K562 (cell line): ENCODE measurements at regions not wholly inside any gene's neighbourhood (a gene's known extent, or its start where the extent isn't known, plus 50 kb on each side); places are given as distances from the start of the nearest gene placed in this dataset.

Experiments used
- ATAC-seq: fragments of 200-7000 bp; cut with Tn5 transposase; 3 replicates; pipeline ENCODE4 v1.9.1; 2020; ENCODE audit warnings: moderate library complexity
- BruUV-seq: library from RNA; stranded (reverse); fragments of 400-500 nt; replicated peaks from 2 replicates; lab custom pipeline; 2021; lab: Mats Ljungman, UMichigan
- CTCF ChIA-PET: fragments of 300-600 bp; formaldehyde crosslinking; extraction: SDS; loops from one replicate; lab custom pipeline; 2021; ENCODE audit warnings: low intra/inter-chr PET ratio; lab: Yijun Ruan, JAX
- POLR2A ChIA-PET: fragments of 300-600, 350-650 bp; sonication (Branson Sonifier 250); formaldehyde crosslinking; extraction: SDS; loops from one replicate; lab custom pipeline; 2021; ENCODE audit warnings: antibody characterized with exemption, inconsistent platforms; lab: Yijun Ruan, JAX
- DNase-seq, 4 experiments: peaks; one replicate each; pipeline versions ENCODE4 v3.0.0 to v3.0.0-alpha.2; 2011 to 2018; ENCODE audit warnings: low spot score in 3 of 4, mixed read lengths in 3 of 4; ENCODE audit errors: extremely low read depth in 1 of 4
- FAIRE-seq: peaks from 2 replicates; lab custom pipeline; 2011; peaks lifted over from hg19 to GRCh38; lab: Jason Lieb, UNC
- H2AFZ ChIP-seq: 2 replicates; pipeline ENCODE4 v1.6.0; 2011; ENCODE audit warnings: low read depth, low read length, control low read depth, inconsistent platforms
- H3K27ac ChIP-seq: fragments of 200-600 bp; 3 replicates; pipeline ENCODE4 v1.8.0; 2011; ENCODE audit warnings: low read depth, mild to moderate bottlenecking, control low read depth, inconsistent platforms, low read length, moderate library complexity, mixed read lengths; ENCODE audit errors: extremely low read depth
- H3K27me3 ChIP-seq, 2 experiments: fragments of 300-600 bp in 1 of 2; 2 replicates in 1 of 2; 3 replicates in 1 of 2; pipeline versions ENCODE4 v1.6.0 to v1.8.0; 2011; ENCODE audit warnings: inconsistent platforms in 2 of 2, low read length in 2 of 2, mild to moderate bottlenecking in 1 of 2, mixed read lengths in 1 of 2, moderate library complexity in 1 of 2; ENCODE audit not compliant: control insufficient read depth in 2 of 2, insufficient read depth in 2 of 2
- H3K36me3 ChIP-seq: fragments of 300-600 bp; 3 replicates; pipeline ENCODE4 v1.8.0; 2011; ENCODE audit warnings: mild to moderate bottlenecking, low read length, inconsistent platforms; ENCODE audit not compliant: control insufficient read depth, insufficient read depth
- H3K4me1 ChIP-seq, 2 experiments: fragments of 200-600 bp in 1 of 2; replicated peaks in 1 of 2; 2 replicates in 1 of 2; 3 replicates in 1 of 2; pipeline versions ENCODE4 v1.5.1 to v1.8.0; 2011; ENCODE audit warnings: inconsistent platforms in 2 of 2, low read length in 2 of 2, mild to moderate bottlenecking in 1 of 2, mixed read lengths in 1 of 2, moderate library complexity in 1 of 2; ENCODE audit not compliant: control insufficient read depth in 2 of 2, insufficient read depth in 2 of 2
- H3K4me2 ChIP-seq: 2 replicates; pipeline ENCODE4 v1.6.1; 2011; ENCODE audit warnings: low read length, control low read depth, inconsistent platforms, mixed read lengths; ENCODE audit not compliant: insufficient read depth
- H3K4me3 ChIP-seq: fragments of 200-600 bp; sonication (generic), shearing (Covaris generic); 2 replicates; pipeline ENCODE4 v1.5.1; 2016; ENCODE audit warnings: control low read depth, inconsistent platforms
- H3K79me2 ChIP-seq: fragments of 200-600 bp; 3 replicates; pipeline ENCODE4 v1.8.0; 2011; ENCODE audit warnings: low read length, inconsistent platforms; ENCODE audit not compliant: control insufficient read depth, insufficient read depth
- H3K9ac ChIP-seq, 2 experiments: 2 replicates each; pipeline versions ENCODE4 v1.6.0 to v1.6.1; 2011; ENCODE audit warnings: low read depth in 2 of 2, low read length in 2 of 2, control low read depth in 1 of 2, inconsistent platforms in 1 of 2, mild to moderate bottlenecking in 1 of 2, mixed read lengths in 1 of 2; ENCODE audit not compliant: insufficient read depth in 1 of 2
- H3K9me1 ChIP-seq: one replicate; pipeline ENCODE4 v1.6.0; 2011; ENCODE audit warnings: inconsistent platforms, mild to moderate bottlenecking, low read length, moderate library complexity; ENCODE audit not compliant: control insufficient read depth, insufficient read depth
- H3K9me3 ChIP-seq: replicated peaks from 2 replicates; pipeline ENCODE4 v1.5.1; 2011; ENCODE audit warnings: low read depth, low read length, inconsistent platforms; ENCODE audit not compliant: control insufficient read depth, insufficient read depth
- H4K20me1 ChIP-seq: replicated peaks from 2 replicates; pipeline ENCODE4 v1.6.1; 2011; ENCODE audit warnings: low read length, inconsistent platforms, mixed read lengths; ENCODE audit not compliant: control insufficient read depth, insufficient read depth
- HDGF ChIP-seq: fragments of 450-650 bp; IDR thresholded peaks from 2 replicates; pipeline ENCODE4 v1.6.1; 2016
- POLR2AphosphoS2 ChIP-seq: IDR thresholded peaks from 2 replicates; pipeline ENCODE4 v1.6.1; 2012; ENCODE audit warnings: low read length, improper control_type of control experiment
- PRDM10 ChIP-seq: fragments of 450-650 bp; IDR thresholded peaks from 2 replicates; pipeline ENCODE4 v1.6.1; 2018; ENCODE audit not compliant: partially characterized antibody
- PRPF4 ChIP-seq: fragments of 200-400 bp; formaldehyde crosslinking; IDR thresholded peaks from one replicate; pipeline ENCODE4 v1.6.1; 2017; ENCODE audit warnings: low read length, low read depth, mild to moderate bottlenecking; ENCODE audit not compliant: insufficient read depth, poor library complexity, severe bottlenecking
- RAD21 ChIP-seq, 2 experiments: fragments of 250-450 bp in 1 of 2; fragments of 450-650 bp in 1 of 2; sonication (Bioruptor Pico) in 1 of 2; formaldehyde crosslinking in 1 of 2; IDR thresholded peaks in 1 of 2; conservative IDR thresholded peaks in 1 of 2; 2 replicates each; pipeline versions ENCODE4 v1.4.0 to v1.8.0; 2020 to 2022; ENCODE audit warnings: mild to moderate bottlenecking in 2 of 2, moderate library complexity in 1 of 2
- ZNF668 ChIP-seq: fragments of 250-450 bp; sonication (Bioruptor Pico); IDR thresholded peaks from 2 replicates; pipeline ENCODE4 v1.8.0; 2022; ENCODE audit warnings: mild to moderate bottlenecking, inconsistent platforms
- WGBS: fragments of 100-300 bp; shearing (Covaris generic); methylation state at CpG from one replicate; pipeline ENCODE4 v1.1.6; 2016; ENCODE audit warnings: low coverage, mixed read lengths; ENCODE audit not compliant: insufficient coverage; ENCODE audit errors: missing lambda C conversion rate; 5-methylcytosine and 5-hydroxymethylcytosine counted together
- in situ Hi-C: fragments of 300-500 bp; cut with MboI; formaldehyde crosslinking; loops from 4 replicates; pipeline ENCODE4 v1.15.0; 2018; ENCODE audit warnings: inconsistent platforms, mixed read lengths
- intact Hi-C: fragments of 100-400 bp; cut with micrococcal nuclease; formaldehyde crosslinking; loops from 2 replicates; pipeline ENCODE4 v1.14.2; 2022
- TF ChIP-seq, protein P1 (sequence below): fragments of 450-650 bp; formaldehyde crosslinking; IDR thresholded peaks from 2 replicates; pipeline ENCODE4 v1.4.0; 2022; ENCODE audit warnings: missing genetic modification characterization
- TF ChIP-seq, protein P2 (sequence below): sonication (generic); formaldehyde crosslinking; IDR thresholded peaks from 2 replicates; pipeline ENCODE4 v1.4.0; 2020; ENCODE audit warnings: mild to moderate bottlenecking, missing genetic modification reagents
- TF ChIP-seq, protein P3 (sequence below): fragments of 450-650 bp; conservative IDR thresholded peaks from 2 replicates; pipeline ENCODE4 v1.6.1; 2016; ENCODE audit warnings: missing genetic modification characterization, low read depth, mild to moderate bottlenecking, missing compliant biosample characterization, moderate library complexity

DNA sequence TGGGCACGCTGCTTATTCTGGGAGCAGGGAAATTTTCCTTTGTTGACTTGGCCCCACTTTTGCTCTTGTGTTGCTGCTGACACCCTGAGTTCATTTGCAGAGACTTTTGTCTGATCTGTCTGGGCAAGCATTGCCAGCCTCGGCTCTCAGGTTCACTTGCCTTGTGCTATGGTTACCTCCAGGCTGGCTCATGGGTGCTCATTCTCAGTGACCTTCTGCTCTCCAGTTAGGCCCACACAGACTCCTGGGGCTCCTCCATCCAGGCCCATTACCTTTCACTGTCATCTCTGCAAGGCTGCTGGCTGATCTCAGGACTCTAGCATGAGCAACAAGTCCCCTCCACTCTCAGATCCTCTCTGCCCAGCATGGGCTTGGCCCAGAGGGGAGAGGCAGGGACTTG is 108.3 kb downstream of the IL20RB start:
- no peaks in the 10 kb centered on the region for H3K36me3 ChIP-seq
- in situ Hi-C loops (no loop called here), intact Hi-C loops (no loop called here)
- WGBS, result 0% methylated on average over 2 of the region's 2 CpGs
- no peak for DNase-seq
- no TSS peak for BruUV-seq
- no peak overlapping the region for H3K4me2 ChIP-seq
- H3K27me3 ChIP-seq, result no peaks in the 10 kb centered on the region
- ATAC-seq, result no peak
- ChIA-PET POLR2A (interaction anchor here (0.7 kb wide), 1 partner anchor 35 kb away, joined by 3 read pairs; no protein-coding TSS in a partner anchor), CTCF (no interaction called here)
- H3K27ac ChIP-seq, result no peak overlapping the region
- H4K20me1 ChIP-seq, result no peaks in the 10 kb centered on the region
- H3K9ac ChIP-seq, result no peak overlapping the region
- no peak overlapping the region for H2AFZ ChIP-seq
- no peaks in the 10 kb centered on the region for H3K9me3 ChIP-seq
- H3K4me3 ChIP-seq, result no peak overlapping the region
- H3K4me1 ChIP-seq, result no peaks in the 10 kb centered on the region
- H3K9me1 ChIP-seq, result no peaks in the 10 kb centered on the region
- H3K79me2 ChIP-seq, result no peaks in the 10 kb centered on the region
- no peak for FAIRE-seq
- TF ChIP-seq, protein P1, sequence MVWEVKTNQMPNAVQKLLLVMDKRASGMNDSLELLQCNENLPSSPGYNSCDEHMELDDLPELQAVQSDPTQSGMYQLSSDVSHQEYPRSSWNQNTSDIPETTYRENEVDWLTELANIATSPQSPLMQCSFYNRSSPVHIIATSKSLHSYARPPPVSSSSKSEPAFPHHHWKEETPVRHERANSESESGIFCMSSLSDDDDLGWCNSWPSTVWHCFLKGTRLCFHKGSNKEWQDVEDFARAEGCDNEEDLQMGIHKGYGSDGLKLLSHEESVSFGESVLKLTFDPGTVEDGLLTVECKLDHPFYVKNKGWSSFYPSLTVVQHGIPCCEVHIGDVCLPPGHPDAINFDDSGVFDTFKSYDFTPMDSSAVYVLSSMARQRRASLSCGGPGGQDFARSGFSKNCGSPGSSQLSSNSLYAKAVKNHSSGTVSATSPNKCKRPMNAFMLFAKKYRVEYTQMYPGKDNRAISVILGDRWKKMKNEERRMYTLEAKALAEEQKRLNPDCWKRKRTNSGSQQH (CRISPR knock-in tag), result no peak
- TF ChIP-seq, protein P2, sequence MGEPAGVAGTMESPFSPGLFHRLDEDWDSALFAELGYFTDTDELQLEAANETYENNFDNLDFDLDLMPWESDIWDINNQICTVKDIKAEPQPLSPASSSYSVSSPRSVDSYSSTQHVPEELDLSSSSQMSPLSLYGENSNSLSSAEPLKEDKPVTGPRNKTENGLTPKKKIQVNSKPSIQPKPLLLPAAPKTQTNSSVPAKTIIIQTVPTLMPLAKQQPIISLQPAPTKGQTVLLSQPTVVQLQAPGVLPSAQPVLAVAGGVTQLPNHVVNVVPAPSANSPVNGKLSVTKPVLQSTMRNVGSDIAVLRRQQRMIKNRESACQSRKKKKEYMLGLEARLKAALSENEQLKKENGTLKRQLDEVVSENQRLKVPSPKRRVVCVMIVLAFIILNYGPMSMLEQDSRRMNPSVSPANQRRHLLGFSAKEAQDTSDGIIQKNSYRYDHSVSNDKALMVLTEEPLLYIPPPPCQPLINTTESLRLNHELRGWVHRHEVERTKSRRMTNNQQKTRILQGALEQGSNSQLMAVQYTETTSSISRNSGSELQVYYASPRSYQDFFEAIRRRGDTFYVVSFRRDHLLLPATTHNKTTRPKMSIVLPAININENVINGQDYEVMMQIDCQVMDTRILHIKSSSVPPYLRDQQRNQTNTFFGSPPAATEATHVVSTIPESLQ (CRISPR knock-in tag), result no peak
- TF ChIP-seq, protein P3, sequence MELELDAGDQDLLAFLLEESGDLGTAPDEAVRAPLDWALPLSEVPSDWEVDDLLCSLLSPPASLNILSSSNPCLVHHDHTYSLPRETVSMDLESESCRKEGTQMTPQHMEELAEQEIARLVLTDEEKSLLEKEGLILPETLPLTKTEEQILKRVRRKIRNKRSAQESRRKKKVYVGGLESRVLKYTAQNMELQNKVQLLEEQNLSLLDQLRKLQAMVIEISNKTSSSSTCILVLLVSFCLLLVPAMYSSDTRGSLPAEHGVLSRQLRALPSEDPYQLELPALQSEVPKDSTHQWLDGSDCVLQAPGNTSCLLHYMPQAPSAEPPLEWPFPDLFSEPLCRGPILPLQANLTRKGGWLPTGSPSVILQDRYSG (tag), result no peak
- TF ChIP-seq PRDM10 (no peak), PRPF4 (no peak), RAD21 (CRISPR knock-in tag; conservative IDR thresholded peaks at IDR 0.05 in 1 of 2, IDR thresholded peaks at IDR 0.05 in 1 of 2) (no peak), POLR2AphosphoS2 (no peak), HDGF (no peak), ZNF668 (CRISPR knock-in tag) (no peak)
